Liver (tissue), 8 donors: ENCODE measurements at regions not wholly inside any gene's neighbourhood (a gene's known extent, or its start where the extent isn't known, plus 50 kb on each side); places are given as distances from the start of the nearest gene placed in this dataset.

Source experiments
- DNase-seq: peaks from one replicate; pipeline ENCODE4 v3.0.0-alpha.2; 2017; ENCODE audit warnings: low spot score
- H3K27ac ChIP-seq, 2 donors: one replicate each; pipeline ENCODE4 v1.7.0; 2013; ENCODE audit warnings: inconsistent platforms in 2 of 2, low read length in 2 of 2, control low read depth in 1 of 2, low read depth in 1 of 2, mild to moderate bottlenecking in 1 of 2
- H3K27me3 ChIP-seq, 4 donors: one replicate each; pipeline versions ENCODE4 v1.6.1 to v1.7.0; 2013; ENCODE audit warnings: low read length in 3 of 4, inconsistent platforms in 1 of 4, mild to moderate bottlenecking in 1 of 4, moderate library complexity in 1 of 4; ENCODE audit not compliant: control insufficient read depth in 4 of 4, insufficient read depth in 4 of 4
- H3K36me3 ChIP-seq, 4 donors: one replicate each; pipeline versions ENCODE4 v1.6.1 to v1.7.0; 2013; ENCODE audit warnings: low read length in 3 of 4, mild to moderate bottlenecking in 3 of 4, low read depth in 1 of 4, moderate library complexity in 1 of 4; ENCODE audit not compliant: control insufficient read depth in 4 of 4, insufficient read depth in 3 of 4
- H3K4me1 ChIP-seq, 4 donors: one replicate each; pipeline versions ENCODE4 v1.6.1 to v1.7.0; 2013; ENCODE audit warnings: low read length in 3 of 4, mild to moderate bottlenecking in 3 of 4, moderate library complexity in 1 of 4; ENCODE audit not compliant: control insufficient read depth in 4 of 4, insufficient read depth in 4 of 4
- H3K4me3 ChIP-seq, 3 donors: one replicate each; pipeline versions ENCODE4 v1.6.1 to v1.7.0; 2013; ENCODE audit warnings: low read length in 3 of 3, control low read depth in 1 of 3, low read depth in 1 of 3, mild to moderate bottlenecking in 1 of 3
- H3K9ac ChIP-seq, 2 donors: one replicate each; pipeline ENCODE4 v1.7.0; 2013; ENCODE audit warnings: low read length in 2 of 2, mild to moderate bottlenecking in 2 of 2, moderate library complexity in 2 of 2, control low read depth in 1 of 2, low read depth in 1 of 2
- H3K9me3 ChIP-seq, 4 donors: one replicate each; pipeline versions ENCODE4 v1.6.1 to v1.7.0; 2013; ENCODE audit warnings: low read length in 3 of 4; ENCODE audit not compliant: control insufficient read depth in 4 of 4
- ATF3 ChIP-seq: IDR thresholded peaks from 2 replicates; pipeline ENCODE4 v1.6.1; 2016; ENCODE audit warnings: antibody characterized with exemption
- CTCF ChIP-seq: fragments of 150-350 bp; IDR thresholded peaks from 2 replicates; pipeline ENCODE4 v1.5.1; 2017; ENCODE audit warnings: improper control_type of control experiment, low read depth, low read length; ENCODE audit not compliant: missing input control
- EGR1 ChIP-seq, 2 donors: IDR thresholded peaks; 2 replicates each; pipeline ENCODE4 v1.6.1; 2016 to 2018; ENCODE audit warnings: antibody characterized with exemption in 2 of 2, low read depth in 2 of 2
- FOXA1 ChIP-seq: IDR thresholded peaks from 2 replicates; pipeline ENCODE4 v1.6.1; 2016; ENCODE audit warnings: antibody characterized with exemption
- HNF4A ChIP-seq, 2 donors: conservative IDR thresholded peaks; 2 replicates each; pipeline ENCODE4 v1.6.1; 2016; ENCODE audit warnings: antibody characterized with exemption in 2 of 2, mild to moderate bottlenecking in 2 of 2
- MAX ChIP-seq: IDR thresholded peaks from 2 replicates; pipeline ENCODE4 v1.6.1; 2016; ENCODE audit warnings: antibody characterized with exemption
- NR2F2 ChIP-seq: IDR thresholded peaks from 2 replicates; pipeline ENCODE4 v1.6.1; 2016; ENCODE audit warnings: antibody characterized with exemption
- RAD21 ChIP-seq, 2 donors: IDR thresholded peaks; 2 replicates each; pipeline ENCODE4 v1.6.1; 2016; ENCODE audit warnings: antibody characterized with exemption in 2 of 2, mild to moderate bottlenecking in 2 of 2
- REST ChIP-seq: IDR thresholded peaks from 2 replicates; pipeline ENCODE4 v1.6.1; 2016; ENCODE audit warnings: antibody characterized with exemption, mild to moderate bottlenecking
- RXRA ChIP-seq, 2 donors: IDR thresholded peaks; 2 replicates each; pipeline ENCODE4 v1.6.1; 2017 to 2018; ENCODE audit warnings: antibody characterized with exemption in 2 of 2, mild to moderate bottlenecking in 1 of 2
- TAF1 ChIP-seq: conservative IDR thresholded peaks from 2 replicates; pipeline ENCODE4 v1.6.1; 2016; ENCODE audit warnings: antibody characterized with exemption, mild to moderate bottlenecking
- YY1 ChIP-seq: IDR thresholded peaks from 2 replicates; pipeline ENCODE4 v1.6.1; 2016; ENCODE audit warnings: antibody characterized with exemption, mild to moderate bottlenecking
- WGBS: extraction: QIAGEN DNeasy Blood & Tissue Kit; methylation state at CpG from one replicate; pipeline ENCODE4 v1.1.7; 2013; 5-methylcytosine and 5-hydroxymethylcytosine counted together
- donor health status: healthy.
- donor health status: healthy.
- donor health status: healthy.
- donor health status: healthy.
- donor health status: healthy.

GRCh38 chr7:131802195-131802864, 245.9 kb upstream of the PODXL start (continued):
- TF ChIP-seq REST: no peak
- TF ChIP-seq YY1: no peak
- TF ChIP-seq TAF1: no peak

- Histone ChIP-seq H3K36me3 (no peaks in the 10 kb centered on the region), H3K9ac (no peak overlapping the region), H3K9me3 (no peaks in the 10 kb centered on the region), H3K4me1 (no peaks in the 10 kb centered on the region), H3K4me3 (no peak overlapping the region), H3K27me3 (no peaks in the 10 kb centered on the region), H3K27ac (no peak overlapping the region)
- no peak for DNase-seq
- TF ChIP-seq RXRA (IDR thresholded peaks at IDR 0.05) (no peak), FOXA1 (no peak), RAD21 (IDR thresholded peaks at IDR 0.05) (no peak), MAX (no peak), NR2F2 (no peak), HNF4A (conservative IDR thresholded peaks at IDR 0.05) (no peak), CTCF (no peak), REST (no peak), YY1 (no peak), EGR1 (IDR thresholded peaks at IDR 0.05; ENCODE audit: low read depth in 2 of 2) (no peak), ATF3 (no peak)
- WGBS: 71% methylated on average over 1 of the region's 1 CpG
Measured at GRCh38 chr7:131800531-131800930, 244.1 kb upstream of the PODXL start.
